ENCODE measurements at regions not wholly inside any gene's neighbourhood (a gene's known extent, or its start where the extent isn't known, plus 50 kb on each side); places are given as distances from the start of the nearest gene placed in this dataset.

DNA sequence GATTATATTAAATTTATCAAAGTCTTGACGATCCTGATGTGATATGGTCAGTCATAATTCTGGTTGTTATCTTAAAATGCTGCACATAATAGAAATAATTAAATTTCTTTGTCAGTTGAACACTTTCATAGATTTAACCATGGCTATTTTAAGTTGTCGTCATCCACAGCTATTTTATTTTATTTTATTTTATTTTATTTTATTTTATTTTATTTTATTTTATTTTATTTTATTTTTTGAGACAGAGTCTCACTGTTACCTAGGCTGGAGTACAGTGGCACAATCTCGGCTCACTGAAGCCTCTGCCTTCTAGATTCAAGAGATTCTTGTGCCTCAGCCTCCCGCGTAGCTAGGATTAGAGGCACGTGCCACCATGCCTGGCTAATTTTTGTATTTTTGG, 90.5 kb upstream of the KCNK12 start:
- no peak overlapping the region for H3K4me3 ChIP-seq (ENCODE audit: low read depth, low read length)
- TF ChIP-seq, protein P1, sequence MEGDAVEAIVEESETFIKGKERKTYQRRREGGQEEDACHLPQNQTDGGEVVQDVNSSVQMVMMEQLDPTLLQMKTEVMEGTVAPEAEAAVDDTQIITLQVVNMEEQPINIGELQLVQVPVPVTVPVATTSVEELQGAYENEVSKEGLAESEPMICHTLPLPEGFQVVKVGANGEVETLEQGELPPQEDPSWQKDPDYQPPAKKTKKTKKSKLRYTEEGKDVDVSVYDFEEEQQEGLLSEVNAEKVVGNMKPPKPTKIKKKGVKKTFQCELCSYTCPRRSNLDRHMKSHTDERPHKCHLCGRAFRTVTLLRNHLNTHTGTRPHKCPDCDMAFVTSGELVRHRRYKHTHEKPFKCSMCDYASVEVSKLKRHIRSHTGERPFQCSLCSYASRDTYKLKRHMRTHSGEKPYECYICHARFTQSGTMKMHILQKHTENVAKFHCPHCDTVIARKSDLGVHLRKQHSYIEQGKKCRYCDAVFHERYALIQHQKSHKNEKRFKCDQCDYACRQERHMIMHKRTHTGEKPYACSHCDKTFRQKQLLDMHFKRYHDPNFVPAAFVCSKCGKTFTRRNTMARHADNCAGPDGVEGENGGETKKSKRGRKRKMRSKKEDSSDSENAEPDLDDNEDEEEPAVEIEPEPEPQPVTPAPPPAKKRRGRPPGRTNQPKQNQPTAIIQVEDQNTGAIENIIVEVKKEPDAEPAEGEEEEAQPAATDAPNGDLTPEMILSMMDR (IDR thresholded peaks at IDR 0.05; ENCODE audit: low read depth, low read length) = no peak

DNA sequence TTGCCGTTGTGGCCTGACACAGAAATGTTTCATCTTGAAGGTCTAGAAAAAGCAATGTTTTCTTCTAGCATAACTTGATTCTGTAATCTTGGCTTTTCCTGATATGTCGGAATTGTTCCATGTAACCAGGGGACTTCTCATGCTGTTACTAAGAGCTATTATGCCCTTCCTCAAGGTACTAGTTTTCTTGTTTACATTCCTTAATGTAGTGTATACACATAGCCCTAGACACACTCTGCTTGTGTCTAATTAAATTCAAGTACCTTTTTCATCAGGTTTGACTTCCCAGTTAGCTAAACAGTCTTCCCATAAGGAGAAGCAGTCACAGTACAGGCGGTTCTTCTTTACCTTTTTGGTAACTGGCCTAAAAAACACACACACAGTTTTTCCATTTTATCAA, 89.4 kb upstream of the KCNK12 start:
- TF ChIP-seq, protein P1 (IDR thresholded peaks at IDR 0.05; ENCODE audit: low read depth, low read length) = no peak
- H3K4me3 ChIP-seq (ENCODE audit: low read depth, low read length) = no peak overlapping the region

DNA sequence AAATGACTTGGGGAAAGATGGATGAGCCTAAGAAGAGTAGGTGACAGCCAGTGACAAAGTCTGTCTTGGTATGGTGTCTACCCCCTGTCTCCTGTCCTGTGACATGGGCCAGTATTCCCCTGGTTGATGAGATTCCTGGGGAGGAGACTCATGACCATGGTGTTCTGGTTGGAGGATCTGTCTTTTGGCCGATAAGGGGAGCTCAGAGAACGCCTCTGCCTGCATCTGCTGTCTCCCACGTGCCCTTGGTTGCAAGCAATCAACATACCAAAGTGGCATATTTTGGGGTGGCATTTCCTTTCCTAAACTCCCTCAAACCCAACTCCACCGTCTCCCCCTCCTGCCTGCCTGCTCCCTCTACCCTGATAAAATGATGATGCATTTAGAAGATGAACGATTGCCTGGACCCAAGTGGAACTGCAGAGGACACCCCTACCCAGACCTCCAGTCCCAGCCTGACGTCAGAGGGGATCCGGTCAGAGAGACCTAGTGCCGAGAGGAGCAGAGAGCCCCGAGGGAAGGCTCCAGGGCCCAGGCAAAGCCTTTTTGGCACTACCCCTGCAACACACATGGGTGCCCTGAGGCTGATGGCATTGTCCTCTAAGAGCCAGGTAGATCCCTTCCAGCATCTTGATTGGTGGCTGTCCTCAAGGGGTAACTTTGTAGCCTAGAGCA, 88.0 kb upstream of the KCNK12 start:
- TF ChIP-seq, protein P1 (IDR thresholded peaks at IDR 0.05; ENCODE audit: low read depth, low read length) = no peak
- H3K4me3 ChIP-seq (ENCODE audit: low read depth, low read length) = no peak overlapping the region

DNA sequence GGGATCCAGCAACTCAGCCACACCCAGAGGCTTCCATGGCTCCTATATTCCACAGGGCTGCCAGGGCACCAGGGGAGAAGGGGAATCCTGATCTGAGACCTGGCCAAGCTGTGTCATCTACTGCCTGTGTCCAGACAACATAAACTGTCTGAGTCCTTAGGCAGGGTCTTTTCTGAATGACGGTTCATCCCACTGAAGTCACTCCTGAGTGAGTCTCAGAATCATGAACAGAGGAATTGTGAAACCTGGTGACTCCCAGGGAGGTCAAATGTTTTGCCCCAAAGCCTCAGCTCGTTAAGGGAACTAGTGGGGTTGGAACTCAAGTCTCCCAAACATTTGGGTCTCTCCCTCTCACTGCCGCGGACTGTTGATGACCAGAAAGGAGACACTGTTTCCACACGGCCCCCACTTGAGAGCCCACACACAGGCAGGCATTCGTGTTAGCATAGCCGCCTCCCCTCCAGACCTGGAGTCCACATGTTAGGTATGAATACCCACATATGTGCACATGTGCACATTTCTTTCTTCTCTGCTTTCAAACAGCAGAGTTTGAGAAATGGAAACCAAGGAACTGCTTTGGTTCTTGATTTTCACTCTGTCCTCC, 87.2 kb upstream of the KCNK12 start:
- no peak overlapping the region for H3K4me3 ChIP-seq (ENCODE audit: low read depth, low read length)
- TF ChIP-seq, protein P1 (IDR thresholded peaks at IDR 0.05; ENCODE audit: low read depth, low read length) = no peak

DNA sequence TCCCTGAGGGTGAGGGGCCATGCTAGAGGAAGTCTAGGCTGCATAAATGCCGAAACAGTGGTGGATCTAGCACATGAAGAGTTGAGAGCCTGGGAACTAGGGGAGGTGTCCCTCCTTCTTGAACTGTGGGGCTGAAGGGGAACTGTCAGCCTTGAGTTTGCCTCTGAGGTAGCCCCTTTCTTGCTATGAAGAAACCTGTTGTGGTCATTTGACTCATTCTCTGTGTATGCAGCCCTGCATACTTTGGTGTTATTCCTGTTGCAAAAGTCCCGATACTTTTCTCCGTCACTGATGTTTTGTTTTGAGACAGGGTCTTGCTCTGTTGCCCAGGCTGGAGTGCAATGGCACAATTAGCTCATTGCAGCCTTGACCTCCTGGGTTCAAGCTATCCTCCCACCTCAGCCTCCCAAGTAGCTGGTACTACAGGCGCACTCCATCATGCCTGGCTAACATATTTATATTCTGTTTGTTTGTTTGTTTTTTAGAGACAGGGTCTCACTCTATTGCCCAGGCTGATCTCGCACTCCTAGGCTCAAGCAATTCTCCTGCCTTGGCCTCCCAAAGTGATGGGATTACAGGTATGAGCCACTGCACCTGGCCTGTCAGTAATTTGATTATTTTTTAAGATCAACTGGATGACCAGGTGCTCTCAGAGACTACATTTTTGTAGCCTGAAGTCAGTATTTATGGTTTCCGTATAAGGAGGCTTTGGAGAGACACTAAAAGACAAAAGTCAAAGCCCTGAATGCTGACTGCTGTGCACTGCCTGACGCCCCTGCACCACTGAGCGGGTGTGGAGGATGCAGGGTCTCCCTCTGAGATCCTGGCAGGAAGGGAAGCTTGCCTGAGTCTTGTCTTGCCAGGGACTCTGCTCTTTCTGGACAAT, 86.2 kb upstream of the KCNK12 start:
- TF ChIP-seq, protein P1 (IDR thresholded peaks at IDR 0.05; ENCODE audit: low read depth, low read length) = no peak
- H3K4me3 ChIP-seq (ENCODE audit: low read depth, low read length) = no peak overlapping the region

DNA sequence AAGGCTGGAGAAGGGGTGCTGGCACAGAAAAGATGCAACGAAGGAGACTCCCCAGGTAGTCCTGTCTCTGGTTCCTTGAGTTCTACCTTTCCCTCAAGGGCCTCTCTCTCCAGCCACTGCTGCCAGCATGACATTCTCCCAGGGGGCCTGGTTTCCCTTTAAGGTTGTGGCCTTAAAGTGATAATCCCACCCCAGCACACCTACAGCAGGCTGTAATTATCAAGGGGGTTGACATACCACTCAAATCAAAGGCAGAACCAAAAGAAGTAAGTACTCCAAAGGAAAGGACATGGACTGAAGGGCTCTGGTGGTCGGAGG, 84.7 kb upstream of the KCNK12 start:
- no peak overlapping the region for H3K4me3 ChIP-seq (ENCODE audit: low read depth, low read length)
- TF ChIP-seq, protein P1 (IDR thresholded peaks at IDR 0.05; ENCODE audit: low read depth, low read length) = no peak

Data from WI38 (cell line).